ENCODE measurements at regions not wholly inside any gene's neighbourhood (a gene's known extent, or its start where the extent isn't known, plus 50 kb on each side); places are given as distances from the start of the nearest gene placed in this dataset.

DNA sequence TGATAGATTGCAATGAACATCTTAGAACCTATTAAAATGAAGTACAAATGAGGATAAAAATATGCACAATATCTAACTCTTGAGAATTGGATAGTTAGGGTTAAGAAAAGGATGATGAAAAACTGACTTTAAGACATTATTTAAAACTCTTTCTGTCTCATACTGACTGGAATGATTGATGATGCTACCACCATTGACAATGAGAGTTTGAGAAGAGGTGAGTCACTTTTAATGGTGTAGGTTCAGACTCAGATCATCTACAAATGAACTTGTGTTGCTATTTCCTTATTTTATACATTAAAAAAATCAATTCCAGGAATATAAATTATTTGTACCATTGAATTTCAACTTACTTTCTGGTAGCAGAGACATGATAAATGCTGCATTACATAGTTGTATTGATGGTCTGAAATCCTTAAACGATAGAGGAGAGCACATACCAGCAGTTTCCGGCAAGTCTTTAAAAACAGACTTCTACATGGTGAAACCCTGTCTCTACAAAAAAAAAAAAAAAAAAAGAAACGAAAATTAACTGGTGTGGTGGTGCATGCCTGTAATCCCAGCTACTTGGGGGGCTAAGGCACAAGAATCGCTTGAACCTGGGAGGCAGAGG, 409.0 kb downstream of the OTOL1 start:
- TF ChIP-seq CTCF (conservative IDR thresholded peaks at IDR 0.05; ENCODE audit: low read depth, low read length) (no peak), EZH2 (IDR thresholded peaks at IDR 0.05; ENCODE audit: borderline replicate concordance, low read depth, low read length, poor library complexity, severe bottlenecking) (no peak)

All from A673 (cell line).